Muscle layer of colon (tissue), 2 donors: ENCODE measurements at regions not wholly inside any gene's neighbourhood (a gene's known extent, or its start where the extent isn't known, plus 50 kb on each side); places are given as distances from the start of the nearest gene placed in this dataset.
A peak's percentile ranks its signal among the peaks of the same experiment; 100 is the strongest.

Source experiments
- H3K27ac ChIP-seq: one replicate; pipeline ENCODE4 v1.7.0; 2013; ENCODE audit warnings: low read depth, mild to moderate bottlenecking, low read length, moderate library complexity
- H3K27me3 ChIP-seq, 2 donors: one replicate each; pipeline ENCODE4 v1.7.0; 2013; ENCODE audit warnings: low read length in 2 of 2, mild to moderate bottlenecking in 2 of 2; ENCODE audit not compliant: insufficient read depth in 2 of 2, control insufficient read depth in 1 of 2
- H3K36me3 ChIP-seq: one replicate; pipeline ENCODE4 v1.7.0; 2013; ENCODE audit warnings: mild to moderate bottlenecking, low read length; ENCODE audit not compliant: insufficient read depth
- H3K4me1 ChIP-seq: one replicate; pipeline ENCODE4 v1.7.0; 2013; ENCODE audit warnings: mild to moderate bottlenecking, low read length; ENCODE audit not compliant: insufficient read depth
- H3K4me3 ChIP-seq, 2 donors: one replicate each; pipeline ENCODE4 v1.7.0; 2013; ENCODE audit warnings: low read length in 2 of 2, low read depth in 1 of 2, mild to moderate bottlenecking in 1 of 2, moderate library complexity in 1 of 2
- H3K9ac ChIP-seq: one replicate; pipeline ENCODE4 v1.7.0; 2013; ENCODE audit warnings: low read length
- H3K9me3 ChIP-seq: one replicate; pipeline ENCODE4 v1.7.0; 2013; ENCODE audit warnings: mild to moderate bottlenecking, low read length
- donor health status: abdominal sarcoma.
- donor health status: Adenocarcinoma of cecum.

GRCh38 chr6:167734662-167735083, 92.0 kb upstream of the AFDN start:
- Histone ChIP-seq H3K4me1 (peaks cover 3% of the 10 kb centered on the region), H3K4me3 (no peak overlapping the region), H3K9ac (no peak overlapping the region), H3K9me3 (no peaks in the 10 kb centered on the region), H3K27me3 (no peaks in the 10 kb centered on the region), H3K36me3 (no peaks in the 10 kb centered on the region), H3K27ac (no peak overlapping the region)

GRCh38 chr6:167735084-167735950, 91.4 kb upstream of the AFDN start:
- no peaks in the 10 kb centered on the region for H3K9me3 ChIP-seq
- no peaks in the 10 kb centered on the region for H3K27me3 ChIP-seq
- no peak overlapping the region for H3K4me3 ChIP-seq
- H3K4me1 ChIP-seq: peaks cover 3% of the 10 kb centered on the region
- no peak overlapping the region for H3K9ac ChIP-seq
- H3K36me3 ChIP-seq: no peaks in the 10 kb centered on the region
- no peak overlapping the region for H3K27ac ChIP-seq

- H3K36me3 ChIP-seq: no peaks in the 10 kb centered on the region
- H3K27ac ChIP-seq: no peak overlapping the region
- H3K4me1 ChIP-seq: peaks cover 3% of the 10 kb centered on the region
- no peak overlapping the region for H3K4me3 ChIP-seq
- H3K9me3 ChIP-seq: no peaks in the 10 kb centered on the region
- no peaks in the 10 kb centered on the region for H3K27me3 ChIP-seq
- H3K9ac ChIP-seq: no peak overlapping the region
Measured at GRCh38 chr6:167735951-167736288, 90.8 kb upstream of the AFDN start.

- H3K27me3 ChIP-seq: no peaks in the 10 kb centered on the region
- no peak overlapping the region for H3K4me3 ChIP-seq
- no peaks in the 10 kb centered on the region for H3K9me3 ChIP-seq
- H3K4me1 ChIP-seq: peaks cover 3% of the 10 kb centered on the region
- no peaks in the 10 kb centered on the region for H3K36me3 ChIP-seq
- no peak overlapping the region for H3K9ac ChIP-seq
- no peak overlapping the region for H3K27ac ChIP-seq
Measured at GRCh38 chr6:167736486-167737204, 90.1 kb upstream of the AFDN start.

- no peaks in the 10 kb centered on the region for H3K36me3 ChIP-seq
- H3K9me3 ChIP-seq: no peaks in the 10 kb centered on the region
- no peaks in the 10 kb centered on the region for H3K27me3 ChIP-seq
- no peak overlapping the region for H3K27ac ChIP-seq
- H3K4me1 ChIP-seq: peaks cover 3% of the 10 kb centered on the region
- no peak overlapping the region for H3K9ac ChIP-seq
- no peak overlapping the region for H3K4me3 ChIP-seq
Measured at GRCh38 chr6:167737205-167737830, 89.4 kb upstream of the AFDN start.

- H3K36me3 ChIP-seq: no peaks in the 10 kb centered on the region
- H3K4me1 ChIP-seq: peaks cover 3% of the 10 kb centered on the region
- no peak overlapping the region for H3K9ac ChIP-seq
- no peaks in the 10 kb centered on the region for H3K9me3 ChIP-seq
- H3K4me3 ChIP-seq: no peak overlapping the region
- H3K27ac ChIP-seq: no peak overlapping the region
- no peaks in the 10 kb centered on the region for H3K27me3 ChIP-seq
Measured at GRCh38 chr6:167738386-167738785, 88.3 kb upstream of the AFDN start.

- Histone ChIP-seq H3K36me3 (no peaks in the 10 kb centered on the region), H3K27me3 (no peaks in the 10 kb centered on the region), H3K9ac (no peak overlapping the region), H3K4me3 (no peak overlapping the region), H3K9me3 (no peaks in the 10 kb centered on the region), H3K27ac (no peak overlapping the region), H3K4me1 (no peaks in the 10 kb centered on the region)
Measured at GRCh38 chr6:167739721-167740475, 86.8 kb upstream of the AFDN start.

GRCh38 chr6:167742719-167743303, 83.9 kb upstream of the AFDN start:
- H3K4me3 ChIP-seq: no peak overlapping the region
- no peak overlapping the region for H3K9ac ChIP-seq
- peaks cover 14% of the 10 kb centered on the region for H3K4me1 ChIP-seq
- H3K36me3 ChIP-seq: no peaks in the 10 kb centered on the region
- H3K9me3 ChIP-seq: no peaks in the 10 kb centered on the region
- no peaks in the 10 kb centered on the region for H3K27me3 ChIP-seq
- no peak overlapping the region for H3K27ac ChIP-seq

GRCh38 chr6:167744681-167745669, 81.7 kb upstream of the AFDN start:
- no peak overlapping the region for H3K9ac ChIP-seq
- no peaks in the 10 kb centered on the region for H3K36me3 ChIP-seq
- H3K9me3 ChIP-seq: no peaks in the 10 kb centered on the region
- peaks cover 14% of the 10 kb centered on the region for H3K4me1 ChIP-seq
- no peak overlapping the region for H3K4me3 ChIP-seq
- H3K27ac ChIP-seq: no peak overlapping the region
- H3K27me3 ChIP-seq: no peaks in the 10 kb centered on the region

- Histone ChIP-seq H3K9me3 (no peaks in the 10 kb centered on the region), H3K27me3 (no peaks in the 10 kb centered on the region), H3K36me3 (no peaks in the 10 kb centered on the region), H3K4me1 (peaks cover 14% of the 10 kb centered on the region), H3K4me3 (no peak overlapping the region), H3K9ac (no peak overlapping the region), H3K27ac (peak overlapping the region; percentile 38)
Measured at GRCh38 chr6:167745670-167746389, 80.9 kb upstream of the AFDN start.
